Smooth muscle cell (in vitro differentiated cells): ENCODE measurements at regions not wholly inside any gene's neighbourhood (a gene's known extent, or its start where the extent isn't known, plus 50 kb on each side); places are given as distances from the start of the nearest gene placed in this dataset.
"Not testable (repeated sequence)": the region's sequence is repeated elsewhere in the genome, so short reads cannot be mapped to it uniquely, and the experiment has no call there.

Experiments
- DNase-seq: peaks from one replicate; lab custom pipeline; 2025; ENCODE audit not compliant: unreplicated experiment; lab: John Stamatoyannopoulos, UW
- H2AFZ ChIP-seq: fragments of 200-600 bp; sonication (generic); 2 replicates; pipeline ENCODE4 v1.6.0; 2016; ENCODE audit warnings: antibody characterized with exemption, low read depth, mild to moderate bottlenecking
- H3F3A ChIP-seq: fragments of 200-600 bp; sonication (generic); 2 replicates; pipeline ENCODE4 v1.6.0; 2017; ENCODE audit warnings: antibody characterized with exemption, low read depth
- H3K27ac ChIP-seq: fragments of 200-600 bp; sonication (generic); 2 replicates; pipeline ENCODE4 v1.5.1; 2016; ENCODE audit warnings: low read depth, mild to moderate bottlenecking
- H3K27me3 ChIP-seq: fragments of 200-600 bp; sonication (generic); 2 replicates; pipeline ENCODE4 v1.6.1; 2016; ENCODE audit warnings: low read depth, mild to moderate bottlenecking
- H3K36me3 ChIP-seq: fragments of 200-600 bp; sonication (generic); 2 replicates; pipeline ENCODE4 v1.5.1; 2016; ENCODE audit warnings: low read depth
- H3K4me1 ChIP-seq: fragments of 200-600 bp; sonication (generic); 2 replicates; pipeline ENCODE4 v1.5.1; 2016; ENCODE audit warnings: low read depth
- H3K4me2 ChIP-seq: fragments of 200-600 bp; sonication (generic); 2 replicates; pipeline ENCODE4 v1.6.0; 2016; ENCODE audit warnings: mild to moderate bottlenecking
- H3K4me3 ChIP-seq: fragments of 200-600 bp; sonication (generic); 2 replicates; pipeline ENCODE4 v1.5.1; 2016; ENCODE audit warnings: mild to moderate bottlenecking
- H3K79me2 ChIP-seq: fragments of 200-600 bp; sonication (generic); 2 replicates; pipeline ENCODE4 v1.6.0; 2016; ENCODE audit warnings: low read depth, mild to moderate bottlenecking
- H3K9ac ChIP-seq: fragments of 200-600 bp; sonication (generic); 2 replicates; pipeline ENCODE4 v1.6.0; 2016; ENCODE audit warnings: low read depth
- H3K9me3 ChIP-seq: fragments of 200-600 bp; sonication (generic); replicated peaks from 2 replicates; pipeline ENCODE4 v1.5.1; 2016; ENCODE audit warnings: low read depth
- H4K20me1 ChIP-seq: fragments of 200-600 bp; sonication (generic); 2 replicates; pipeline ENCODE4 v1.6.0; 2016; ENCODE audit warnings: low read depth
- WGBS: methylation state at CpG from one replicate; pipeline ENCODE4 v1.1.7; 2016; ENCODE audit warnings: low lambda C conversion rate; 5-methylcytosine and 5-hydroxymethylcytosine counted together
- TF ChIP-seq, protein P1 (sequence below): fragments of 200-600 bp; sonication (generic); IDR thresholded peaks from 2 replicates; pipeline ENCODE4 v1.5.1; 2017; ENCODE audit warnings: borderline replicate concordance, mild to moderate bottlenecking, antibody characterized with exemption; ENCODE audit not compliant: insufficient read depth, poor library complexity, severe bottlenecking

DNA sequence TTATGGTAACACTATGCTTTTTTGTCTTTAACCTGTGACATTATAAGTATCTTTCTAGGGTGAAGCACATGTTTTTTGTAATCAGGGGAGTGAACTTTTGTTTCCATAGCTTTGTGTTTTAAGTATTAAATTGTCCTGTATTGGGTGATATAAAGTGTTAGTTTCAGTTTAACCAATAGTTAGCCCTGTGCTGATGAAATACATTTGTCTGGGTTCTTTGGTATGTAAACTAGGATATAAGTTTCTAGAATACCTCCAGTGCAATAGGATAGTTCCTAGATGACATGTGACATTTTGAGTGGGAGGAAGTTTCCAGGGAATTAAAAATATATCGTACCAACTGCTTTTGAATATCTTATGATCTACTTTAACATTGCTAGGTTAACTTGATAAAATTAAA, 611.0 kb upstream of the MARCKS start:
- Histone ChIP-seq H3K36me3 (no peaks in the 10 kb centered on the region), H3F3A (no peaks in the 10 kb centered on the region), H3K4me1 (no peaks in the 10 kb centered on the region), H3K9me3 (no peaks in the 10 kb centered on the region), H3K27me3 (no peaks in the 10 kb centered on the region), H3K27ac (no peak overlapping the region), H3K4me3 (no peak overlapping the region), H4K20me1 (no peaks in the 10 kb centered on the region), H3K79me2 (no peaks in the 10 kb centered on the region), H3K9ac (no peak overlapping the region), H2AFZ (no peak overlapping the region), H3K4me2 (no peak overlapping the region)
- no peak for DNase-seq
- WGBS, result 78% methylated on average over 1 of the region's 1 CpG
- TF ChIP-seq, protein P1, sequence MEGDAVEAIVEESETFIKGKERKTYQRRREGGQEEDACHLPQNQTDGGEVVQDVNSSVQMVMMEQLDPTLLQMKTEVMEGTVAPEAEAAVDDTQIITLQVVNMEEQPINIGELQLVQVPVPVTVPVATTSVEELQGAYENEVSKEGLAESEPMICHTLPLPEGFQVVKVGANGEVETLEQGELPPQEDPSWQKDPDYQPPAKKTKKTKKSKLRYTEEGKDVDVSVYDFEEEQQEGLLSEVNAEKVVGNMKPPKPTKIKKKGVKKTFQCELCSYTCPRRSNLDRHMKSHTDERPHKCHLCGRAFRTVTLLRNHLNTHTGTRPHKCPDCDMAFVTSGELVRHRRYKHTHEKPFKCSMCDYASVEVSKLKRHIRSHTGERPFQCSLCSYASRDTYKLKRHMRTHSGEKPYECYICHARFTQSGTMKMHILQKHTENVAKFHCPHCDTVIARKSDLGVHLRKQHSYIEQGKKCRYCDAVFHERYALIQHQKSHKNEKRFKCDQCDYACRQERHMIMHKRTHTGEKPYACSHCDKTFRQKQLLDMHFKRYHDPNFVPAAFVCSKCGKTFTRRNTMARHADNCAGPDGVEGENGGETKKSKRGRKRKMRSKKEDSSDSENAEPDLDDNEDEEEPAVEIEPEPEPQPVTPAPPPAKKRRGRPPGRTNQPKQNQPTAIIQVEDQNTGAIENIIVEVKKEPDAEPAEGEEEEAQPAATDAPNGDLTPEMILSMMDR, result no peak

DNA sequence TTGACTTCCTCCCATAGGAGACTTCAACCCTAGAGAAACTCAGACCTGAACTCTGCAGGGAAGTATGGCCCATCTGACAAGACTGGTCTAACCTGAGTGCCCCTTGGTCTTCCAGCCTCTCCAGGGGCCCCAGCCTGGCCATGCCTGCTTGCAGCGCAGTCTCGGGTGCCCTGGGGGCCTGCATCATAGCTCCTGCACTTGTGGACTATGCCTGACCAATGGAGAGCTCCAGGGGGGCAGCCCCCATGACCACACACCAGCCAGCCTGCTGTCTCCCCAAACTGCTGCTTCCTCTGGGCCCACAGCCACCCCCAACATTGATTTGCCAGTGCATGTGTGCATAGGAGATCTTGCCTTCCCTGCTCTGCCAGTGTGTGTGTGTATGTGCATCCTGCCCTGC, 608.6 kb upstream of the MARCKS start:
- 100% methylated on average over 2 of the region's 2 CpGs for WGBS
- no peaks in the 10 kb centered on the region for H3K27me3 ChIP-seq
- H2AFZ ChIP-seq, result no peak overlapping the region
- no peak overlapping the region for H3K4me3 ChIP-seq
- H4K20me1 ChIP-seq, result no peaks in the 10 kb centered on the region
- no peaks in the 10 kb centered on the region for H3K4me1 ChIP-seq
- no peaks in the 10 kb centered on the region for H3K79me2 ChIP-seq
- H3K9ac ChIP-seq, result no peak overlapping the region
- peaks cover 8% of the 10 kb centered on the region for H3K9me3 ChIP-seq
- TF ChIP-seq, protein P1, result no peak
- H3F3A ChIP-seq, result no peaks in the 10 kb centered on the region
- no peaks in the 10 kb centered on the region for H3K36me3 ChIP-seq
- H3K27ac ChIP-seq, result no peak overlapping the region
- H3K4me2 ChIP-seq, result no peak overlapping the region
- no peak for DNase-seq

DNA sequence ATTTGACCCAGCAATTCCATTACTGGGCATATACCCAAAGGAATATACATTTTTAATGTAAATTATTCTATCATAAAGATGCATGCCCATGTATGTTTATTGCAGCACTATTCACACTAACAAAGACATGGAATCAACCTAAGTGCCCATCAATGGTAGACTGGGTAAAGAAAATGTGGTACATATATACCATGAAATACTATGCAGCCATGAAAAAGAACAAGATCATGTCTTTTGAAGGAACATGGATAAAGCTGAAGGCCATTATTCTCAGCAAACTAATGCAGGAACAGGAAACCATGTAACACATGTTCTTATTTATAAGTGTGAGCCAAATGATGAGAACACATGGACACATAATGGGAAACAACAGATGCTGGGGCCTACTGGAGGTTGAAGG, 603.0 kb upstream of the MARCKS start:
- H3K27ac ChIP-seq, result not testable (repeated sequence)

DNA sequence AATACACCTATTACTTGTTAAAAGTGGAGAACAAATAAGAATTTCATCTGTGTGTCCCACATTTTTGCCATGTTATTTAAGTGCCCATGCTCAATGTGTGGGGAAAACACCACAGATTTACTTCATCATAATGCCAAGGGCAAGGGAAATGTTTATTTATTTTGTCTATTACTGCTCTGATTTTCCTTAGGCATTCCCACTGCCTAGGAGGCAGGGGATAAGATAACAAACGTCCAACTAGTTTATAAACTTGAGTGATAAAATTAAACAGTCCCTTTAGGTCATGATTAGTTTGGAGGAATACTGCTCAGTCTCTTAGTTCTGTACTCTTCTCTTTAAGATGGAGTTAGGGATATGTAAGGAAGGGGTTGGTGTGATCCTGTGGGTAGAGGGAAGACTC, 598.4 kb upstream of the MARCKS start:
- no peak overlapping the region for H2AFZ ChIP-seq
- 38% methylated on average over 1 of the region's 1 CpG for WGBS

More for the DNA sequence above, 603.0 kb upstream of the MARCKS start:
- not testable (repeated sequence) for H3K27me3 ChIP-seq, H3K4me1 ChIP-seq, H3K4me2 ChIP-seq, H2AFZ ChIP-seq, DNase-seq, H3K79me2 ChIP-seq, H4K20me1 ChIP-seq, H3K9ac ChIP-seq, H3F3A ChIP-seq, H3K36me3 ChIP-seq, H3K4me3 ChIP-seq
- peaks cover 12% of the 10 kb centered on the region for H3K9me3 ChIP-seq

More for the DNA sequence above, 598.4 kb upstream of the MARCKS start:
- Histone ChIP-seq H3K79me2 (no peaks in the 10 kb centered on the region), H3K27me3 (no peaks in the 10 kb centered on the region), H3K4me1 (no peaks in the 10 kb centered on the region), H3F3A (no peaks in the 10 kb centered on the region), H3K4me3 (no peak overlapping the region), H3K27ac (no peak overlapping the region), H3K9me3 (peaks cover 2% of the 10 kb centered on the region), H3K4me2 (no peak overlapping the region), H3K36me3 (no peaks in the 10 kb centered on the region), H3K9ac (no peak overlapping the region), H4K20me1 (no peaks in the 10 kb centered on the region)
- TF ChIP-seq, protein P1, result no peak
- DNase-seq, result no peak
